ENCODE measurements at regions not wholly inside any gene's neighbourhood (a gene's known extent, or its start where the extent isn't known, plus 50 kb on each side); places are given as distances from the start of the nearest gene placed in this dataset.

- DNase-seq (ENCODE audit: low spot score) = no peak
- intact Hi-C loops (cut with DNase I) = no loop called here
Observed at GRCh38 chr1:4101459-4102161, 201.5 kb upstream of the C1orf174 start.

- intact Hi-C loops (cut with DNase I) = no loop called here
- DNase-seq (ENCODE audit: low spot score) = no peak
Observed at GRCh38 chr1:4105300-4105880, 205.3 kb upstream of the C1orf174 start.

DNA sequence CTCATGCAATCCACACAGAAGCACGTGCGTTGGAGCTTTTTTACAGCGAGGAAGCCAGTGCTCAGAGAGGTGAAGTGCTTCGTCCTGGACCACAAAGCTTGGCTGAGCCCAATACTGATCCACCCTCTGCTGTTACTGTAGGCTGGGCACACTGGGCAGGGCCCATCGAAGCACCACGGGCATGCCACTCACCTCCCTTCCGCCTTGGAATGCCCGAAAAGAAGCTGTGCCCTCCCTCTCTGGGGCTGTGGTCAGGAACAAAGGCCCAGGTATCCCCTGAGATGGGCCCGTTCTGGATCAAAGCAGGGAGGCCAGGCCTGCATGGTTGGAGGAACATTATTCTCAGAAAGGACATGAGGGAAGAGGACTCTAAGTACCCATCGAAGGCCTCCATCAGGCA is 206.7 kb upstream of the C1orf174 start:
- intact Hi-C loops (cut with DNase I) = no loop called here
- DNase-seq (ENCODE audit: low spot score) = peak; percentile 33

DNA sequence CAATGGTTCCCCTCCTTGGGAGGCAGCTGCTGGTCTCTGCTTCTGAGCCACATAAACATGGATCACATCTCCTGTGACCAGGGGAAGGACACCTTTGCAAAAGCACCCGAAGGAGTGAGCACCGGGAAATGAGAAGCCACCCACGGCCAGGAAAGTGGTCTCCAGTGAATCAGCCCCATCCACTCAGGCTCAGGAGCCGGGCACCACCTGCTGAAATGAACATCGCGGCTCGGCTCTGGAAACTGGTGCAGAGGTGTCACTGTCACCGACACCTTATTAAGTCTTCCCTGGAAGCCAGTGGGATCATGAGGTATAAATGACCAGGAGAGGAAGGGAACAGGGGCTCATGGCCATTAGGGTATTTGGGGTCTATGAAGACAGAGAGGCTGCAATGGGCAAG is 207.2 kb upstream of the C1orf174 start:
- intact Hi-C loops (cut with DNase I) = no loop called here

GRCh38 chr1:4108331-4108730 is 208.3 kb upstream of the C1orf174 start:
- intact Hi-C loops (cut with DNase I) = no loop called here
- DNase-seq (ENCODE audit: low spot score) = peak; percentile 39

More for the DNA sequence above, 207.2 kb upstream of the C1orf174 start:
- DNase-seq (ENCODE audit: low spot score) = peak; percentile 41

DNA sequence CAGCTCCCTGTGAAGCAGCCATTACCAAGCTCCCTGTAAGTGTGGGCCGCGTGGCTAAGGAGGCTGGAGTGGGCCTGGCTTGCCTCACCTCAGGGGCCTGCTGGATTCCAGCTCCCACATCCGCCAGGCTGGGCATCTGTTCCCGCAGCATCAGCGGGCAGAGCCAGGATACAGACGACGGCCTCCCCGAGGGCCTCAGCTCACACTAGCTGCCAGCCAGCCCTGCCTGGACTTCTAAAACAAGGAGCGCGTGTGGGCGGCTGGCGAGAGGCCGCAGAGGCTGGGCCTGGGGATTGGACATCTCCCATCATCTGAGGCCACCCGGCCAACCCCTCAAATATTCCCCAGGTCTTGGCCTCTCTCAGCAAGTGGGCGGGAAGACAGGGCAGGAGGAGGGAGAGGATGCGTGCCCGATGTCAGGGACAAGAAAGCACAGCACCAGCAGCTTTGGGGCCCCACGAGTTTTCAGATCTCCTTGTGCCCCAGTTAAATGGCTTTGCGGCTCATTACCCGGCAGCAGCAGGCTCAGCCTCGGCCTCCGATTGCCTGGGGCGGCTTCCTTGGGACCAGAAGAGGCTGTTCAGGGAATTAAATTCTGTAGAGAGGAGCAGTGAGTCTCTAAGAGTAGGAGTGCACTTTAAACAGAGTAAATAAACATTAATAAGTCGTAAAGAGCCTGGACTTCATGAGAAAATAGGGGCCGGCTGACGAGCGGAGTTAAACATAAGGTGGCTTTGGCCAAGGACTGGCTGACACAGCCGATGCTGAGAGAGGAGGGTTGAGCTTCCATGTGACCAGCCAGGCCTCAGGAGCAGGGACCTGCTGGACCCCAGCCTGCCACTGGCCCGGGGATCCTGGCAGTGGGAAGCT is 208.9 kb upstream of the C1orf174 start:
- peak; percentile 57 for DNase-seq (ENCODE audit: low spot score)
- intact Hi-C loops (cut with DNase I) = no loop called here

DNA sequence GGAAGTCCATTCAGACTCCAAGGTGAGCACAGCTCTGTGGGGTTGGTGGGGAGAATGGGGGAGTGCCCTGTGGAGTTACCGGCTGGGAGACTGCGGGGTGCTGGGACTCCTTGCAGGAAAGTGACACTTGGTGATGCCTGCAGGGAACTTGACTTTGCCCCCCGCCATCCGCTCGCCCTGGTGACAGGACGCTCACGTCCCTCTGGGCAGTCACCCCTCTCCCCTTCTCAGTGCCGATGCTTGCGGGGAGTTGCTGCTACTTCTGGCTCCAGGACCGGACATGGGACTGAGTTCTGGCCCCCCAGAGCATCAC is 209.5 kb upstream of the C1orf174 start:
- intact Hi-C loops (cut with DNase I) = no loop called here

GRCh38 chr1:4110888-4111287 is 210.8 kb upstream of the C1orf174 start:
- intact Hi-C loops (cut with DNase I) = no loop called here
- peak; percentile 35 for DNase-seq (ENCODE audit: low spot score)

More for the DNA sequence above, 209.5 kb upstream of the C1orf174 start:
- DNase-seq (ENCODE audit: low spot score) = peak; percentile 39

GRCh38 chr1:4113897-4114296 is 213.8 kb upstream of the C1orf174 start:
- intact Hi-C loops (cut with DNase I) = no loop called here

DNA sequence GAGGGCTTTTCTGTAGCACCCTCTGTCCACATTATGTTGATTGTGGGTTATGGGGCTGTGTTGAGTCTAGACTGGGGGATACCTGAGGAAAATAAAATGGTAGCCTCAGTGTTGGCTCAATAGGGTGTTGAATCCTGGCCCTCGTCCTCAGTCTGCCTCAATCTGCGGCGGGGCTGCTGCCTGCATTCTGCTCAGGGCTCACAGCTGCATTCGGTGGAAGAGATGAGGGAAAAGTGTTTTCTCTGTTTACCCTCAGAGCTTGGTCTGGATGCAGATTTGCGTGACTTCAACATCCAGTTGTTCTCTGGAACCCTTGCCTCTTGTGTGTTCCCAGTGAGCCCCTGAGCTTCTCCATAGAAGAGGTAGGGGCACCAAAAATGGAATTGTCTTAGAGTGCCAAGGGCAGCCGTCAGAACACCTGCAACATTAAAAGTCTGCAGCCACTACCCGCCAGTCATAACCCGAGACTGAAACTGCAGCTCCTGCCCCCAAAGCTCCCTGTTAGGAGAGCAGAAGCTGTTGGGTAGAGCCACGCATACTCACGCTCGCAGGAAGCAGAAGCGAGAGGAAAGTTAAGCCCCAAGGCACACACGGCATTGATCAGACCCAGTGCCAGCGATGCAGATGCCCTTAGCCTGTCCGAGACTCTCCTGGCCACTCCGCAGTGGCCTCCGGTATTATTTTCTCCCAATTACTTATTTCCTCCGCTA is 215.3 kb upstream of the C1orf174 start:
- peak; percentile 38 for DNase-seq (ENCODE audit: low spot score)
- intact Hi-C loops (cut with DNase I) = no loop called here

More at GRCh38 chr1:4113897-4114296, 213.8 kb upstream of the C1orf174 start:
- DNase-seq (ENCODE audit: low spot score) = no peak

DNA sequence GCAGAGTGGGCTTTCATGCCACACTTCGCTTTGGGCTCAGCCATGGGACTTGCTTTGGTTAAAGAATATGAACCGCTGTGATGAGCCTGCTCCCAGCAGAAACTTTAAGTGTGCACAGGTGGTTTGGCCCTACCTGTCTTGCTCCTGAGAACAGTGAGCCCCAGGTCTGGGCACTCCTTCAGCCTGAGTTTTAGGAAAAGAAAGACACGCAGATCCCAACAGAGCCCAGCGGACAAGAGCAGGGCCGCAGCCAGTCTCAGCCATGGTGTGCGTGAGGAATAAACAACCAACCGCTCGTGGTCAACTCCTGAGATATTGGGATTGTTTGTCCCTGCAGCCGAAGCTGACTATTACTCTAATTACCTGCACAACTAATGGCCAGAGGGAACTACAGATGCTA is 217.1 kb upstream of the C1orf174 start:
- DNase-seq (ENCODE audit: low spot score) = peak; percentile 55
- intact Hi-C loops (cut with DNase I) = no loop called here

DNA sequence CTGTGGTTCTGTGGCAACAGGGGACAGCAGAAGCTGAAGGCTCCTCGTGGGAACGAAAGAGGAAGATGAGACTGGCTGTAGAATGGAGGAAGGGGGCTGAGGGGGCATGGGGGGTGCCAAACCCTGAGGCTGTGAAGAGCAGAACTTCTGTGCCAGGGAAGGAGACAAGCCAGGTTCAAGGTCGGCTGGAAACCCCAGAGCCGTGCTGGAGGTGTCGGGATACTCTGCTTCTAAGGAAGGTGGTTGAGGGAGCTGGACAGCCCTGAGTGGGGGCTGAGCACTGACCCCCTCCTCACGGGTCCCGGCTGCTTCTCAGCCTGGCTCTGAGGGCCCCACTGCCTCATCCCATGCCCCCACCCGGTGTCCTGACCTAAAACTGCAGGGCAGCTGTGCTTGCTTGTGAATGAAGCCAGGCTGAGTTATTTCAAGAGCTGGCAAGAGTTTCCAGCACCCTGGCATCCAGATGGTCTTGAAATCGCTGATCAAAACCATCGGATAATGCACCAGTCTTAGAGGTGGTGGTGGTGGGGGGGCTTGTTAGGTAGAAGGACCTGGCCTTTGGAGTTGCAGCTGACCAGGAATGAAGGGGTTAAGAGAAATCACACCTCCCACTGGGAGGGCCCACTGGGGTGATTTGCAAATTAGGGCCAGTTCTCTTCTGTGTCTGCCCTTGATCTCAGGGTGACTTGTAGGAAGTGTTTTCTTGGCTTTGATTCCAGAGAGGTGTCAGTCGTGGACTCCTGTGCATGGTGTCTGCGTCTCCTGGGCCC is 218.9 kb upstream of the C1orf174 start:
- intact Hi-C loops (cut with DNase I) = no loop called here
- no peak for DNase-seq (ENCODE audit: low spot score)

GRCh38 chr1:4119516-4120220 is 219.6 kb upstream of the C1orf174 start:
- DNase-seq (ENCODE audit: low spot score) = no peak
- intact Hi-C loops (cut with DNase I) = no loop called here

DNA sequence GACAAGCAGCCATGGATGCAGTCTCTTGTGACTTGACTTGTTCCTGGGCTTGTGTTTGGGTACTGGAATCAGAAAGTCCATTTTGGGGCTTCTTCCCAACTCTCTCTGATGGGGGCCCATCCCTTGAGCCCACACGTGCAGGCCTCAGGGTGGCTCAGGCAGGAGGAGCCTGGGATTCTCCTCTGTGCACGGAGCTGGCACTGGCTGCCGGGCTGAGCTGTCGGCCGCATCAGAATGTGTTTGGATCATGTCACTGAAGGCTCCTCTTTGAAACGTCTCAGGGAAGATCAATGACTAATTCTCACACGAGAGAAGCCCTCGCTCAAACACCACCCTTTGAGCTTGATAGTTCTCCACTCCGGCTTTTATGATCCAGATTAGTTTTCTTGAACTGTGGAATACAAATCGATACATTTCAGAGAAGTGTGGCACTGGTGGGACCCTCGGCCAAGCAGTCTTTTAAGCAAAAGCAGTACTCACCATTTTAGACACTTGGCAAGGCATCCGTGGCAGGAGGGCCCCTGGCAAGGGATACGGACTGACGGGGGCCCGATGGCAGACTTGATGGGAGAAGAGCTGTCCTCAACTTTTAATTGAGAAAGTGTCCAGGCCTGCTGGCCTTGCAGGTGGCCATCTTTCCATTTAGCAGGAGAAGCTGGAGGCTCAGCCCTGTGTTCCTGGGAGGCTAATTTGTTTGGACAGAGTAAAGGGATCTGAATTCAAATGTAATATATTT is 220.7 kb upstream of the C1orf174 start:
- intact Hi-C loops (cut with DNase I) = no loop called here
- no peak for DNase-seq (ENCODE audit: low spot score)

- no peak for DNase-seq (ENCODE audit: low spot score)
- intact Hi-C loops (cut with DNase I) = no loop called here
Observed at GRCh38 chr1:4121293-4121684, 221.2 kb upstream of the C1orf174 start.

DNA sequence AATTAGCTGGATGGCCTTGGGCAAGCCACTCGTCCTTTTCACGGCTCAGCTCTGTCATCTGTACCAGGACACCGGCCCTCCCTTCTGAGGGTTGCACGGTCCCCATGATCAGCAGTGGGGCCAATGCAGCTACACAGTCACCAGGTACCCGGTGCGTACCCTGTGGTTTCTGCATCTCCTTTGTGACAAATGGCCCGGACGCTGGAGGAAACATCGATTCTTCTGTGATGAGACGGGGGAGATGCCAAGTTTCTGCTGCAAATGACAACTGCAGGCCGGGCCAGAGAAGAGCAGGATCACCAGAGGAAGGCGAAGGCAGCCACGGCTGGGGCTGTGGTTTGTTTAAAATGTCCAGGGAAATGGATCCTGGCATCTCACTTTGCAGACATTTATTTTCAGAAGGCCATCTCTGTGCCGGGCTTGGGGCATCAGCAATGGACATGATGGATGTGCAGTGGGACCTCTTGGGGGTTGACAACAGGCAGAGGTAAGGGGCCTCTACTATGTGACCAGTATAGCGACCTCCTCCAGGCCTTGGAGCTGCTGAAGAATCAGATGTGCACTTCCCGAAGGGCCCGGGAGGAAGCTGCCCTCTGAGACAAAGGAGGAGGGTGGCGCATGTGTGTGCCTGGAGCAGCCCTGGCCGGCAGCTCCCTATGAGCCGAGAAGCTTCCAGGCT is 221.9 kb upstream of the C1orf174 start:
- DNase-seq (ENCODE audit: low spot score) = no peak
- intact Hi-C loops (cut with DNase I) = no loop called here

DNA sequence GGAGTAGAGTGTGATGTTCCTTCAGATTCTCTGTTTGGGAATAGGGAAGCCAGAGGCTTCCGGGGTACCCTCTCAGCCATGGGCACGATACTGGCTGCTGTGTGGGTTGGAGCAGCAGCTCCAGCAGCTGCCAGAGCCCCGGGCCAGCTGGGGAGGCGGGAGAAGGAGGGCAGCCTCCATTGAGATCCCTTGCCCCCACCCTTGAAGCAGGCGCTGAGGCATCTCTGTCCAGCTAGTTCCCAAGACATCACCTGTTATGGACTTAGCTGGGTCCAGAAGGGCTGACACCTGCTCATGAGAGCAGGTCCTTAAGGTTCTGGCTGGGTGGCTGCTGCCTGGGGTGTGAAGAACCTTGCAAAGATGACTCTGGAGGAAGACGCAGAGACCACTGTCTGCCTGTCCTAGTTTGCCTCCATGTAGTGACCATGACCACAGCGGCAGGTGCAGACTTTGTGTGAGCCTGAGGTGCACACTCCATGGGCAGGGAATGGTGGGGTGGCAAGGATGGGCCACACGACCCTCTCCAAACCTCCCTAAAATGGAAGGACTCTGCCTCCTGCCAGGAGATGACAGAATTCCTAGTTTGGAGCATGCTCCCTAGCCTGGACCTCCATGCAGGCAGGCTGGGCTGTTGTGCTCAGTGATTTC is 222.6 kb upstream of the C1orf174 start:
- no peak for DNase-seq (ENCODE audit: low spot score)

More for the DNA sequence above, 222.6 kb upstream of the C1orf174 start:
- intact Hi-C loops (cut with DNase I) = no loop called here

Measured in cardiac septum (tissue), 1 donor.